ENCODE measurements at regions not wholly inside any gene's neighbourhood (a gene's known extent, or its start where the extent isn't known, plus 50 kb on each side); places are given as distances from the start of the nearest gene placed in this dataset.
"Not testable (repeated sequence)": the region's sequence is repeated elsewhere in the genome, so short reads cannot be mapped to it uniquely, and the experiment has no call there.

GRCh38 chr1:223012938-223013337 is 130.1 kb downstream of the TLR5 start:
- intact Hi-C loops (cut with micrococcal nuclease): no loop called here
- ATAC-seq: no peak
- no peak for DNase-seq

GRCh38 chr1:223014142-223014873 is 128.7 kb downstream of the TLR5 start:
- intact Hi-C loops (cut with micrococcal nuclease): no loop called here
- DNase-seq (no peak), ATAC-seq (no peak)

GRCh38 chr1:223016381-223016780 is 126.7 kb downstream of the TLR5 start:
- DNase-seq: no peak
- intact Hi-C loops (cut with micrococcal nuclease): no loop called here
- ATAC-seq: no peak

GRCh38 chr1:223016890-223017289 is 126.2 kb downstream of the TLR5 start:
- ATAC-seq (no peak), DNase-seq (no peak)
- intact Hi-C loops (cut with micrococcal nuclease): no loop called here

GRCh38 chr1:223017291-223017690 is 125.8 kb downstream of the TLR5 start:
- DNase-seq (no peak), ATAC-seq (peak; percentile 79)
- intact Hi-C loops (cut with micrococcal nuclease): no loop called here

- intact Hi-C loops (cut with micrococcal nuclease): no loop called here
- DNase-seq (no peak), ATAC-seq (no peak)
Observed at GRCh38 chr1:223018534-223018933, 124.5 kb downstream of the TLR5 start.

- ATAC-seq: no peak
- intact Hi-C loops (cut with micrococcal nuclease): no loop called here
- no peak for DNase-seq
Observed at GRCh38 chr1:223019256-223019655, 123.8 kb downstream of the TLR5 start.

GRCh38 chr1:223020770-223021169 is 122.3 kb downstream of the TLR5 start:
- ATAC-seq: no peak
- no peak for DNase-seq
- intact Hi-C loops (cut with micrococcal nuclease): no loop called here

GRCh38 chr1:223022641-223023473 is 120.2 kb downstream of the TLR5 start:
- ATAC-seq (peak; percentile 91), DNase-seq (no peak)
- intact Hi-C loops (cut with micrococcal nuclease): no loop called here

GRCh38 chr1:223023863-223024262 is 119.2 kb downstream of the TLR5 start:
- no peak for DNase-seq
- intact Hi-C loops (cut with micrococcal nuclease): no loop called here
- no peak for ATAC-seq

- intact Hi-C loops (cut with micrococcal nuclease); ATAC-seq: not testable (repeated sequence)
Observed at GRCh38 chr1:223024486-223024885, 118.6 kb downstream of the TLR5 start.

GRCh38 chr1:223025190-223025734 is 117.8 kb downstream of the TLR5 start:
- DNase-seq; intact Hi-C loops (cut with micrococcal nuclease); ATAC-seq: not testable (repeated sequence)

More at GRCh38 chr1:223024486-223024885, 118.6 kb downstream of the TLR5 start:
- DNase-seq: not testable (repeated sequence)

GRCh38 chr1:223026639-223027038 is 116.4 kb downstream of the TLR5 start:
- intact Hi-C loops (cut with micrococcal nuclease); DNase-seq; ATAC-seq: not testable (repeated sequence)

GRCh38 chr1:223029985-223030769 is 112.9 kb downstream of the TLR5 start:
- ATAC-seq (no peak), DNase-seq (no peak)
- intact Hi-C loops (cut with micrococcal nuclease): no loop called here

GRCh38 chr1:223030871-223031400 is 112.1 kb downstream of the TLR5 start:
- intact Hi-C loops (cut with micrococcal nuclease): no loop called here
- no peak for ATAC-seq
- no peak for DNase-seq

- intact Hi-C loops (cut with micrococcal nuclease): no loop called here
- peak; percentile 50 for DNase-seq
- ATAC-seq: peak; percentile 94
Observed at GRCh38 chr1:223031733-223032601, 111.1 kb downstream of the TLR5 start.

- DNase-seq (no peak), ATAC-seq (peak; percentile 24)
- intact Hi-C loops (cut with micrococcal nuclease): no loop called here
Observed at GRCh38 chr1:223033658-223034057, 109.4 kb downstream of the TLR5 start.

- DNase-seq: no peak
- no peak for ATAC-seq
- intact Hi-C loops (cut with micrococcal nuclease): no loop called here
Observed at GRCh38 chr1:223034270-223034798, 108.7 kb downstream of the TLR5 start.
